HuH-7 (cell line): ENCODE measurements at regions not wholly inside any gene's neighbourhood (a gene's known extent, or its start where the extent isn't known, plus 50 kb on each side); places are given as distances from the start of the nearest gene placed in this dataset.

ENCODE experiments used
- DNase-seq: peaks from one replicate; pipeline ENCODE4 v3.0.0; 2011; ENCODE audit warnings: low spot score

GRCh38 chr1:185645686-185646085 is 88.5 kb upstream of the HMCN1 start:
- DNase-seq, result no peak

DNA sequence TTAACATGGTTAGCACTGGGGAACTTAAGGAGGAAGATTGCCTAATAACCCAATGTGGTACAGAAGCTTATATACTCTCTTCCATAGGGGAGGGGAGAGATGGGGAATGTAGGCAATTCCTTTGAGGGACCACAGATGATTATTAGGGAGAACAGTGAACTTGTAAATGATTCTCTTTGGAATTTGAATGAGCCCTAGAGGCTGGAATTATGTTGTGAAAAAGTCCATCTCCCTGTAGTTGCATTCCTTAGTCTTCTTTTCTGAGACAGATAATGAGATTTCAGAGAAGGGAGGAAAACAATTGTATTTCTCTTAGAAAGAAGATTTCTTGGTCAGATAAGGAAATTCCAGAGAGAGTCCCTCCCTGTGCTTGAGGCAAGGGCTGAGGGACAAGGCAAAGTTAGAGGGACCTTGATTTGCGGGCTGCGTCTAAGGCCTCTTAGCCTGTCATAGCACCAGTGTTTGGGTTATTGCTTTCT is 89.0 kb upstream of the HMCN1 start:
- DNase-seq, result no peak

GRCh38 chr1:185644531-185644930 is 89.7 kb upstream of the HMCN1 start:
- no peak for DNase-seq

GRCh38 chr1:185636848-185637247 is 97.3 kb upstream of the HMCN1 start:
- DNase-seq, result no peak

DNA sequence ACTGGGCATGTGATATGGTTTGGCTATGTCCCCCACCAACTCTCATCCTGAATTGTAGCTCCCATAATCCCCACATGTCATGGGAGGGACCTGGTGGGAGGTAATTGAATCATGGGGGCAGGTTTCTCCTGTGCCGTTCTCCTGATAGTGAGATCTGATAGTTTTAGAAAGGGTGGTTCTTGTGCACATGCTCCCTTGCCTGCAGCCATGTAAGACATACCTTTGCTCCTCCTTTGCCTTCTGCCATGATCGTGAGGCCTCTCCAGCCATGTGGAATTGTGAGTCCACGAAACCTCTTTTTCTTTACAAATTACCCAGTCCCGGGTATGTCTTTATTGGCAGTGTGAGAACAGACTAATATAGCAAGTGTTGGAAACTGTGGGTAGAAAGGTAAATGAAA is 99.5 kb upstream of the HMCN1 start:
- DNase-seq, result no peak

- DNase-seq, result no peak
Observed at GRCh38 chr1:185632659-185633423, 101.3 kb upstream of the HMCN1 start.

DNA sequence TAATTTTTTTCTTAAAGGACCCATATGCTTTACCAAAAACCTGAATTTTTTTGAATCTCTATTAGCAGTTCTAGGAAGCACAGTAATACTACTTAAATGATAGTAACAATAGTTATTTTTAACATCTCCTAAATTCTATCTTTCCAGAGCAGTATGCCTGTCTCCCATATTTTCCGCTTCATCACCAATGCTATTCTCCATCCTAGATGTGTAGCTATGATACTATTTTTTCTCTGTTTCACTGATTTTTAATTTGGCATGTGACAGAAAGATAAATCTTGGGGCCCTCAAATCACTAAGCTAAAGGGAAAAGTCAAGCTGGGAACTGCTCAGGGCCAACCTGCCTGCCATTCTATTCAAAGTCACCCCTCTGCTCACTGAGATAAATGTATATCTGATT is 102.3 kb upstream of the HMCN1 start:
- no peak for DNase-seq

DNA sequence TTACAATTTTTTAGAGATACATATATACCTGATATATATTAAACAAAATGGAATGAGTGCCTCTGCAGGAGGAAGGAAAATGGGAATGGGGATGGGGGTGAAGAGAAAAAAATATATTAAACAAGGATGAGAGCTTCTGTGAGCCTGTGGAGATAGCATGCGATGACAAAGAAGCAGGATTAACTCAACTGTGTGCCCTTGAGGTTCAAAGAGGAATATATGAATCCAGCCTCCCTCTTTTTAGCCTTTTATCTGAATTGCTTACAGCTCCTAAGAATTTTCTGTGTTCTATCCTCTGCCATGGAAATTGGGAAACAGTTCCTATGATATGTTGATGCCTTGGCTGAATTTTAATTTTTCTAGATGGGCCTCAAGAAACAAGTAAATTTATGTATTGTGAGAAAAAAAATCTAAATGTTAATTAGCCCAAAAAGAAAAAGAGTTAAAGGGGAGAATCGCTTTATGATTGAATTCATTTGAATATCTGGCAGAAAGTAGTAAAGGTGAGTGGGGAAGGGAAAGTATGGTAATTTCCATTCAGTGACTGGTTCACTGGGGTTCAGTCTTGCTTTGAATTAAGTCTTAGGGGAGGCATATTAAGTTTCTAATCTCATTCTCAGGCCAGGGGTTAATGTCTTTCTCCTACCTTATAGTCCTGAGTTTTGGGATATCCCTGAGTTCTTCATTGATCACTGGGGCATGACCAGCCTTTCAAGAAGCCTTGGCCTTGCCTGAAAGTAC is 106.3 kb upstream of the HMCN1 start:
- DNase-seq, result no peak

GRCh38 chr1:185627171-185627570 is 107.0 kb upstream of the HMCN1 start:
- DNase-seq, result no peak

DNA sequence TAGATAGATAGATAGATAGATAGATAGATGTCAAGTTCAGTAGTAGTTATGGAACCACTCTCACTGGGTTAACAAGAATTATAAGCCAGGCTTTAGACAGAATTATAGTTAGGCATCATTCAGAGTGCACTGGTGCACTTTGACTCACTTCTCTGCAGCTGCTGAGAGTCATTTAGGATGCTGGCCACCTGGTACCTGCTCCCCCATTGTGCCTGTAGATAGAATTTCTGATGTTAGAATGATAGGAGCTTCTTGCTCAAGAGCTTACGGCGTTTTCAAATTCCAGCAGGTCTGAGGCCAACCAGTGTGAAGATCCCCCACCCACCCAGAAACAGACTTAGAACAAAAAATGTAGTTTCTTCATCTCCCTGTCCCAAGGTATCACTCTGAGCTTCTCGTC is 107.8 kb upstream of the HMCN1 start:
- DNase-seq, result no peak

DNA sequence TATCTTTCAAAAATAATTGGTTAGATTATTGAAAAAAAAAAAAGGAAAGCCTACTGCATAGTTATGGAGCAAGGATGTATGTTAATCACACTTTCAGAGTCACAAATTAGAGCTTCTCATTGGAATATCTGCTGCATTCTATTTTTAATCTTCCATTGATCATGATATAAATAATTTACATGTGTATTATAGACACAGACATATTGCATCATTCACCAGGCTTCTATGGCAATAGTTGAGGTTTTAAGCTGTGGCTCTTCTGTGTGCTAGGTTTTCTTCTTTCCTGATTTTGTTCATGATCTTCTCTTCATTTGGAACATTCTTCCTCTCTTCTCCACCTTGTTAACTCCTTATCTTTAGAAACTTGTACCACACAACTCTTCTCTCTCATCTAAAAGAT is 123.2 kb upstream of the HMCN1 start:
- DNase-seq, result no peak

- no peak for DNase-seq
Observed at GRCh38 chr1:185608177-185608576, 126.0 kb upstream of the HMCN1 start.

GRCh38 chr1:185603158-185603557 is 131.0 kb upstream of the HMCN1 start:
- no peak for DNase-seq

GRCh38 chr1:185601189-185601588 is 133.0 kb upstream of the HMCN1 start:
- DNase-seq, result no peak

DNA sequence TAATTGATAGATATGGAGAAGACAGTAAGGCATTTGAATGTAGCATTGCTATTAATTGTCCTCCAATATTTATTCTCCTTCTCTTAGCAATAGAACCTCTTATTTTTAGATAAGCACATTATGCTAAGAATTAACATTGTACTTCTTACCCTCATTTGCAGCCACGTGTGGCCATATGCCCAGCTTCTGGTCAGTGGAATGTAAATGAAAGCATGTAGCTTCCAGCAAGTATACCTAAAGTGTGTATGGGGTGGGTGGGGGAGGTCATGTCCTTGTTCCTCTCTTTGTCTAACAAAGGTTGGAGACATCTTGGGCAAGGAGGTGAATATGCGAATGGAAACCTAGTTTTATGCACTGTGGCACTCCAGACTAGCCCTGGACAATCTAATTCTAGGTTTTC is 133.6 kb upstream of the HMCN1 start:
- no peak for DNase-seq

DNA sequence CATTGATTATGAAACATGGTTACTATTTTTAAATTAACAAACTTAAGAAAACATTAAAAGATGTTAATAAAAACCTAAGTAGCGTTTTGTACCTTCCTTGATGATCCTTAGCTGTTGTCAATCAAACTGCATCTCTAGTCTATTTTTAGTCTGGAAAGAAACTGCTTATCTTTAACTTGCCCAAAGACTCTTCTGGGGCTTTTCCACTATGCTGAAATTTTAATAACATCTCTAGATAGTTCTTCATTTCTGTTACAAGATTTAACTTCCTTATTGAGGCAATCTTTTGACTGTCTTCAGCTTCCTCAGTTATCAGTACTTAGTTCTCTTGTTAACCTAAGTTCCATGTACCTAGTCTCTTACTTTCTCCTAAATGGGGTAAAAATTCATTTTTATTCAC is 135.9 kb upstream of the HMCN1 start:
- no peak for DNase-seq

DNA sequence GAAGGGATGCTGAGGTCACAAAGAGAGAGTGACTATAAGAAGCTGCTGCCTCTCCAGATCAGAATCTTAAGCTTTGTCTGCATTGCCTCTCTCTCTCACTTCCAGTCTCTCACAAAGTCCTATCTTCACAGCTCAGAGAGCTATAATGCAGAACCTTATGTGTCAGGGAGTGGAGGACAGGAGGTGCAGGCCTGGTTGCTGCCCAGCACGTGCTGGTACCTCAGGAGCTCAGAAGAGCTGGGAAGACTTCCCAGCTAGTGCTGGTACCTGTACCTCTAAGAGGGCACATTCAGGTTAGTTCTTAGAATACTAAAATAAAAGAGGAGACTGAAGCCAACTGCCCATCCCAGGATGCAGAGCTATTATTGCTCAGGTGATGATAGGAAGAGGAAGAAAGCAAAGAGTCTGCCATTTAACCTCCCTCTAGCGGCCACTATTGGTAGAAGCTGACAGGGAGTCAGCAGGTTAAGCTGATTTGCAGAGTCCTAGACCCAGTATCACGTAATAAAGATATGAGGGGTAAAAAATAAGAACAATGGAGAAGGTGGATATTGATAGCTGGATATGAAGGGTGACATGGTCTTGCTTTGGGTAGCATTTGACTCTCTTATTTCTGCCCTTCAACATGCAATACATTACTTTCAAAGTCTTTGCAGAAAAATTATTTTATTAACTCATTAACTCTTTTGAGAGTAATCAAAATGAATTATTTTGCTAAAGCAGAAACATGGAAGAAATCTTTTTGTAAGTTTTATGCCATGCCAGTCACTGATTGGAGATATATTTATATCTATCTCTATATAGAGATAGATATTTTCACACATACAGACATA is 138.1 kb upstream of the HMCN1 start:
- DNase-seq, result peak; percentile 33

DNA sequence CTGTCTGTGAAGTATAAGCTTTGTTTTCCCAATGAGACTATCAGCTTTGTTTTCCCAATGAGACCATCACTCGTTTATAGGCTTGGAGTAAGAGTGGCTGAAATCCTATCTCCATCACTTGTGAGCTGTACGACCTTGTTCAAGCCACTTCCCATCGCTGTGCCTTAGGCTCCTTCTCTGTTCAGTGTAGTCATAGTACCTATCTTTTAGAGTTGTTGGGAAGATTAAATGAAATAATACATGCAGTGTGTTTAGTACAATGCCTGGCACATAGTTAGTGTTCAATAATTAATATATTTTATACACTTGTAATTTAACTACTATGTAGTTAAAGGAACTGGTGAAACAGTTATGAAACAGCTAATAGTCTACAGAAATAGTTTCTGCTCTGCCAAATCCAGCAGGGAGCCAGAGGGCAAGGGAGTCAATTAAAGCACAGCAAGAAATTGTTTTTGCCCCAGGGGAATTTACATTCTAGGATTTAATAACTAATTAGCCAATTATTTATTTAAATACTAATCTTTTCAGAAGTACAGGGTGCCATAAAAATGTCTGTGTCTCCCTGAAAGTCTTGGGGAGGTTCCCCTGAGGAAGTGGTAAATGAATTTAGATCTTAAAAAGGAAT is 139.3 kb upstream of the HMCN1 start:
- peak; percentile 1 for DNase-seq

- DNase-seq, result no peak
Observed at GRCh38 chr1:185593271-185593670, 140.9 kb upstream of the HMCN1 start.

DNA sequence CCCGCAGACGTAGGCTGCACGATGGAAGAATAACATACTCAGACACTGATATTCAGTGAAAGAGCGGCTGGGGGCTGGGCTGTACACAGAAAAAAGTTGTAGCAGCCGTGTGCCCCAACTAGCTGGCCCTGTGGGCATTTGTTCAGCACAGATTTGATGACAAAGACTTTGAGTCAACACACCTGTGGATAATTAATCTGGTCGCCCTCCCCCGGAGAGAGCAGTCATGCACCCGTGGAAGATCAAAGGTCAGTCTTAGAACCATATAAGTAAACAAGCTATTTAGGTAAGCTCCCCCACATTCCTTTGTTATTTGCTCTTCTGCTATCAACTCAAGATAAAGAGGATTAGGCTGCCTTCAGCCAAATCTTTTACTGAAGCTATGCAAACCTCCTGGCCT is 148.4 kb upstream of the HMCN1 start:
- DNase-seq, result no peak

DNA sequence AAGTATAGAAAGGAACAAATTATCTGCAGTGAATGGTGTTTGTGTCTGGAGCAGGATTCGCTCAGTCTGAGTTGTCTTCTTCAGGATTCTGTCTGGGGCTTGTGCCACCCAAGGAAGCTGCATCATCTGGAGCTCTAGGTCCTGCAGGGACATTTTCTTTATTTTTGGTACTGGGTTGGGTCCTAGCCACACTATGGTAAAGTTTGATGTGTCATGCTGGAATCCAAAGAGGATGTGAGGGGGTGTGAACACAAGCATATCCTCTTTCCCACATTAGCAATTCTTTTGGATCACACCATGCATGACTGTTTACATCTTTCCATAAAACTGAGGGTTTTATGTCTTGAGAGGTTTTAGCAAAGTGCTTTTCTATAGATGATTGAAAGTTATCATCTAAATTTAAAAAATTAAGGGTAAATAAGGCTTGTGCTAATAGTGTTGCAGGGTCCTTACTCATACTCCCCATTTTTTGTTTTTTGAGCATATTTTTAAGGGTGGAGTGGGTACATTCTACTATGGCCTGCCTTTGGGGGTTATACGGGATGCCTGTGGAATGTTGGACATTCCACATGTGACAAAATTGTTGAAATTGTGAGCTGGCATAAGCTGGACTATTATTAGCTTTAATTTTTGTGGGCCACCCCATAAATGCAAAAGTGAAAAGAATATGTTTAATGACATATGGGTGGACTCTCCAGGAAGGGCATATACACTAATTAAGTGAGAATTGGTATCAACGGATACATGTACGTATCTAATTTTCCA is 152.0 kb upstream of the HMCN1 start:
- DNase-seq, result no peak
